Spleen (tissue), 11 donors: ENCODE measurements at regions not wholly inside any gene's neighbourhood (a gene's known extent, or its start where the extent isn't known, plus 50 kb on each side); places are given as distances from the start of the nearest gene placed in this dataset.

Source experiments
- DNase-seq: peaks from one replicate; pipeline ENCODE4 v3.0.0-alpha.2; 2020
- H3K27ac ChIP-seq, 8 donors: fragments of 200-600 bp; sonication (generic) in 7 of 8; 1 replicate in 4 of 8; 2 replicates in 4 of 8; pipeline versions ENCODE4 v1.5.0 to v1.8.0; 2016 to 2021; ENCODE audit warnings: inconsistent platforms in 4 of 8, mild to moderate bottlenecking in 4 of 8, moderate library complexity in 1 of 8
- H3K27me3 ChIP-seq, 7 donors: fragments of 200-600 bp; sonication (generic) in 6 of 7; replicated peaks in 1 of 7; 1 replicate in 4 of 7; 2 replicates in 3 of 7; pipeline versions ENCODE4 v1.5.0 to v1.8.0; 2016 to 2021; ENCODE audit warnings: inconsistent platforms in 3 of 7, mild to moderate bottlenecking in 1 of 7
- H3K36me3 ChIP-seq, 6 donors: fragments of 200-600 bp; sonication (generic) in 5 of 6; 1 replicate in 4 of 6; 2 replicates in 2 of 6; pipeline versions ENCODE4 v1.5.0 to v1.8.0; 2016 to 2021; ENCODE audit warnings: inconsistent platforms in 2 of 6
- H3K4me1 ChIP-seq, 6 donors: fragments of 200-600 bp; sonication (generic) in 5 of 6; 1 replicate in 3 of 6; 2 replicates in 3 of 6; pipeline versions ENCODE4 v1.5.0 to v1.8.0; 2016 to 2021; ENCODE audit warnings: inconsistent platforms in 3 of 6
- H3K4me3 ChIP-seq, 8 donors: fragments of 200-600 bp; sonication (generic) in 7 of 8; 1 replicate in 4 of 8; 2 replicates in 4 of 8; pipeline versions ENCODE4 v1.5.0 to v1.8.0; 2016 to 2021; ENCODE audit warnings: inconsistent platforms in 4 of 8, mild to moderate bottlenecking in 4 of 8, moderate library complexity in 2 of 8
- H3K9me3 ChIP-seq, 8 donors: fragments of 200-600 bp; sonication (generic) in 7 of 8; 1 replicate in 4 of 8; 2 replicates in 4 of 8; pipeline versions ENCODE4 v1.5.0 to v1.8.0; 2016 to 2021; ENCODE audit warnings: inconsistent platforms in 4 of 8
- CTCF ChIP-seq, 11 experiments: fragments of 200-600 bp in 7 of 11; fragments of 450-650 bp in 4 of 11; sonication (generic) in 4 of 11; IDR thresholded peaks in 8 of 11; conservative IDR thresholded peaks in 3 of 11; 1 replicate in 7 of 11; 2 replicates in 4 of 11; pipeline versions ENCODE4 v1.4.0 to v1.8.0; 2016 to 2021; ENCODE audit warnings: antibody characterized with exemption in 11 of 11, inconsistent platforms in 4 of 11, mild to moderate bottlenecking in 1 of 11
- POLR2A ChIP-seq, 3 donors: fragments of 450-650 bp; IDR thresholded peaks; one replicate each; pipeline ENCODE4 v1.5.1; 2017; ENCODE audit warnings: antibody characterized with exemption in 3 of 3, mild to moderate bottlenecking in 1 of 3
- POLR2AphosphoS5 ChIP-seq, 3 donors: sonication (generic); formaldehyde crosslinking; IDR thresholded peaks; one replicate each; pipeline ENCODE4 v1.5.1; 2017; ENCODE audit warnings: antibody characterized with exemption in 3 of 3
- WGBS, 5 donors: extraction: QIAGEN DNeasy Blood & Tissue Kit in 3 of 5; methylation state at CpG; one replicate each; pipeline versions ENCODE4 v1.1.5 to v1.1.7; 2013 to 2018; 5-methylcytosine and 5-hydroxymethylcytosine counted together
- intact Hi-C: fragments of 100-400 bp; cut with DNase I; formaldehyde crosslinking; loops from one replicate; pipeline ENCODE4 v1.15.0; 2023; ENCODE audit warnings: low total_unique reads
- donor health status: healthy with polysubstance abuse.
- donor health status: DM: no; HTN: no; CAD: no; lungs with moderate emphysema.
- donor health status: DM: no; HTN: no; CAD: no.
- donor health status: Bipolar disorder and iron deficiency.
- donor health status: healthy.
- donor health status: DM: no; HTN: no; CAD: no.
- donor health status: DM: yes; HTN: yes; CAD: no.

- H3K36me3 ChIP-seq = no peaks in the 10 kb centered on the region
- no peak for TF ChIP-seq CTCF (IDR thresholded peaks at IDR 0.05 in 8 of 11, conservative IDR thresholded peaks at IDR 0.05 in 3 of 11)
- no peak for TF ChIP-seq POLR2A (IDR thresholded peaks at IDR 0.05)
- no peak for TF ChIP-seq POLR2AphosphoS5 (IDR thresholded peaks at IDR 0.05)
- intact Hi-C loops = no loop called here
- DNase-seq = no peak
- H3K27ac ChIP-seq = no peak overlapping the region
- H3K27me3 ChIP-seq = no peaks in the 10 kb centered on the region
- no peaks in the 10 kb centered on the region for H3K4me1 ChIP-seq
- H3K9me3 ChIP-seq = peaks cover 0 to 3% (median 0%) of the 10 kb centered on the region in 8 donors
- H3K4me3 ChIP-seq = no peak overlapping the region
Observed at GRCh38 chr13:72185776-72186175, 318.8 kb upstream of the DACH1 start.

GRCh38 chr13:72181661-72182060 is 314.7 kb upstream of the DACH1 start:
- Histone ChIP-seq H3K36me3 (no peaks in the 10 kb centered on the region), H3K9me3 (peaks cover 0 to 4% (median 0%) of the 10 kb centered on the region in 8 donors), H3K27ac (no peak overlapping the region), H3K4me1 (no peaks in the 10 kb centered on the region), H3K4me3 (no peak overlapping the region), H3K27me3 (no peaks in the 10 kb centered on the region)
- WGBS, 5 donors = 69 to 81% (median 73%) methylated on average over 2 of the region's 2 CpGs
- no peak for TF ChIP-seq CTCF (IDR thresholded peaks at IDR 0.05 in 8 of 11, conservative IDR thresholded peaks at IDR 0.05 in 3 of 11)
- TF ChIP-seq POLR2A (IDR thresholded peaks at IDR 0.05) = no peak
- TF ChIP-seq POLR2AphosphoS5 (IDR thresholded peaks at IDR 0.05) = no peak
- intact Hi-C loops = no loop called here
- no peak for DNase-seq

GRCh38 chr13:72180253-72180952 is 313.4 kb upstream of the DACH1 start:
- Histone ChIP-seq H3K36me3 (no peaks in the 10 kb centered on the region), H3K4me3 (no peak overlapping the region), H3K9me3 (peaks cover 0 to 4% (median 0%) of the 10 kb centered on the region in 8 donors), H3K4me1 (no peaks in the 10 kb centered on the region), H3K27ac (no peak overlapping the region), H3K27me3 (no peaks in the 10 kb centered on the region)
- no peak for DNase-seq
- WGBS, 5 donors = 84 to 93% (median 87%) methylated on average over 7 of the region's 7 CpGs
- intact Hi-C loops = no loop called here
- TF ChIP-seq POLR2AphosphoS5 (IDR thresholded peaks at IDR 0.05) = no peak

- intact Hi-C loops = no loop called here
- Histone ChIP-seq H3K4me1 (no peaks in the 10 kb centered on the region), H3K27ac (no peak overlapping the region), H3K36me3 (no peaks in the 10 kb centered on the region), H3K4me3 (no peak overlapping the region), H3K9me3 (no peaks in the 10 kb centered on the region), H3K27me3 (no peaks in the 10 kb centered on the region)
- 59 to 90% (median 84%) methylated on average over 2 of the region's 2 CpGs for WGBS, 5 donors
- TF ChIP-seq POLR2A (IDR thresholded peaks at IDR 0.05) (no peak), POLR2AphosphoS5 (IDR thresholded peaks at IDR 0.05) (no peak), CTCF (IDR thresholded peaks at IDR 0.05 in 8 of 11, conservative IDR thresholded peaks at IDR 0.05 in 3 of 11) (no peak)
- no peak for DNase-seq
Observed at GRCh38 chr13:72174549-72174948, 307.5 kb upstream of the DACH1 start.
